ENCODE measurements at regions not wholly inside any gene's neighbourhood (a gene's known extent, or its start where the extent isn't known, plus 50 kb on each side); places are given as distances from the start of the nearest gene placed in this dataset.
A peak's percentile ranks its signal among the peaks of the same experiment; 100 is the strongest.

- DNase-seq: peak; percentile 22
Measured at GRCh38 chr6:41996997-41997396, 53.3 kb upstream of the TAF8 start.

DNA sequence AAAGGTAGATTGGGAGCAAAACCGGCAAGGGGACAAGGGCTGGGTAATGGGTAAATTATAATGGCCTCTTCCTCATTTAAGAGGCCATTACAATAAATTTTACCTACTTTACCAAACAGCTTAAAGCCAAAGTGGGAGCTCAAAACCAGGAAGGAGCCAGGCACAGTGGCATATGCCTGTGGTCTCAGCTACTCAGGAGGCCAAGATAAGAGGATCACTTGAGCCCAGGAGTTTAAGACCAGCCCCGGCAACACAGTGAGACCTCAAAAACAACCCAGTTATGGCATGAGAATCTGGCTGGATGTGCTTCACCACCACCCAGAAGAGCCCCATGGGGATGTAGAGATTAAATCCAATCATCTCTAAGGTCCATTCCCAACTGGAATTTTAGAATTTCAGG is 52.9 kb upstream of the TAF8 start:
- peak; percentile 27 for DNase-seq

Data from activated effector memory CD4-positive, alpha-beta T cell treated with anti-CD3 and anti-CD28 coated beads, Interleukin-2, amount 50 U/mL, for 16 hours (primary cell).